ENCODE measurements at regions not wholly inside any gene's neighbourhood (a gene's known extent, or its start where the extent isn't known, plus 50 kb on each side); places are given as distances from the start of the nearest gene placed in this dataset.

DNA sequence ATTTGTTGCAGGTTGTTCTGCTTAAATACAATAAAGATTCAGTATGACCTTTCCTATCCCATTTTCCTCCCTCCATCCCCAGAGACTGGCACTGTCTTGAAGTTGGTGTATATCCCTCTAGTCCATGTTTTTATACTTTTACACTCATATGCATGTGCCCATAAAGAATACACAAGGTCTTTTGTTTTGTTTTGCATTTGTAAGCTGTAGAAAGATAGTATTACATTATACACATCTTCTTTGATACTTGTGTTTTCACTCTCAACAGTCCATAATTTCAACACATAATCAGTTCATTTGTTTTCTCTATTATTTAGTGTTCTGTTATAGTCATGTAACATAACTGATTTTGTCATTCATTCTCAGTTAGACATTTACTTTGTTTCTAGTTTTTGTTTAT lies 88.7 kb upstream of the AADACL2 start:
- no peak overlapping the region for H3K4me2 ChIP-seq (ENCODE audit: low read length)
- no peak for TF ChIP-seq YY1 (IDR thresholded peaks at IDR 0.05; ENCODE audit: extremely low read depth, insufficient replicate concordance, low read depth, low read length)
- TF ChIP-seq, protein P1, sequence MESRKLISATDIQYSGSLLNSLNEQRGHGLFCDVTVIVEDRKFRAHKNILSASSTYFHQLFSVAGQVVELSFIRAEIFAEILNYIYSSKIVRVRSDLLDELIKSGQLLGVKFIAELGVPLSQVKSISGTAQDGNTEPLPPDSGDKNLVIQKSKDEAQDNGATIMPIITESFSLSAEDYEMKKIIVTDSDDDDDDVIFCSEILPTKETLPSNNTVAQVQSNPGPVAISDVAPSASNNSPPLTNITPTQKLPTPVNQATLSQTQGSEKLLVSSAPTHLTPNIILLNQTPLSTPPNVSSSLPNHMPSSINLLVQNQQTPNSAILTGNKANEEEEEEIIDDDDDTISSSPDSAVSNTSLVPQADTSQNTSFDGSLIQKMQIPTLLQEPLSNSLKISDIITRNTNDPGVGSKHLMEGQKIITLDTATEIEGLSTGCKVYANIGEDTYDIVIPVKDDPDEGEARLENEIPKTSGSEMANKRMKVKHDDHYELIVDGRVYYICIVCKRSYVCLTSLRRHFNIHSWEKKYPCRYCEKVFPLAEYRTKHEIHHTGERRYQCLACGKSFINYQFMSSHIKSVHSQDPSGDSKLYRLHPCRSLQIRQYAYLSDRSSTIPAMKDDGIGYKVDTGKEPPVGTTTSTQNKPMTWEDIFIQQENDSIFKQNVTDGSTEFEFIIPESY (IDR thresholded peaks at IDR 0.05; ENCODE audit: extremely low read depth, insufficient replicate concordance, low read length): no peak
- H3K36me3 ChIP-seq (ENCODE audit: control insufficient read depth in 1 of 2, insufficient read depth in 2 of 2, low read length in 2 of 2): no peaks in the 10 kb centered on the region
- H3K9ac ChIP-seq (ENCODE audit: low read length): no peak overlapping the region
- H2AFZ ChIP-seq (ENCODE audit: low read depth, low read length, poor library complexity, severe bottlenecking): no peak overlapping the region
- no peaks in the 10 kb centered on the region for H4K20me1 ChIP-seq (ENCODE audit: insufficient read depth)
- H3K4me3 ChIP-seq (replicated peaks in 1 of 2; ENCODE audit: low read depth in 1 of 2, low read length in 2 of 2): no peak overlapping the region
- no peaks in the 10 kb centered on the region for H3K9me2 ChIP-seq (ENCODE audit: insufficient read depth)
- intact Hi-C loops (cut with micrococcal nuclease): no loop called here
- ATAC-seq: no peak
- ChIA-PET POLR2A (no interaction called here), RAD21 (ENCODE audit: low non-redundant PET in 1 of 2, low total read pairs in 2 of 2, uncharacterized antibody in 2 of 2, unreplicated experiment in 2 of 2) (no interaction called here), CTCF (no interaction called here)
- DNase-seq (ENCODE audit: low read depth, low spot score): no peak
- H3K4me1 ChIP-seq (ENCODE audit: control insufficient read depth in 1 of 2, insufficient read depth in 2 of 2, low read length in 2 of 2): no peaks in the 10 kb centered on the region
- BruUV-seq (replicated peaks): no TSS peak
- no peaks in the 10 kb centered on the region for H3K79me2 ChIP-seq (ENCODE audit: insufficient read depth, low read length)
- H3K27me3 ChIP-seq (ENCODE audit: insufficient read depth, low read length): no peaks in the 10 kb centered on the region
- no peak overlapping the region for H3K27ac ChIP-seq (ENCODE audit: low read depth, low read length)
- no peaks in the 10 kb centered on the region for H3K9me3 ChIP-seq (ENCODE audit: control insufficient read depth in 1 of 2, insufficient read depth in 1 of 2, low read depth in 1 of 2, low read length in 2 of 2)

GRCh38 chr3:151644020-151644620 lies 89.6 kb upstream of the AADACL2 start:
- H3K9me2 ChIP-seq (ENCODE audit: insufficient read depth): no peaks in the 10 kb centered on the region
- RAD21 ChIA-PET (ENCODE audit: low non-redundant PET in 1 of 2, low total read pairs in 2 of 2, uncharacterized antibody in 2 of 2, unreplicated experiment in 2 of 2): no interaction called here
- no peak overlapping the region for H3K9ac ChIP-seq (ENCODE audit: low read length)
- H3K4me1 ChIP-seq (ENCODE audit: control insufficient read depth in 1 of 2, insufficient read depth in 2 of 2, low read length in 2 of 2): no peaks in the 10 kb centered on the region
- H3K36me3 ChIP-seq (ENCODE audit: control insufficient read depth in 1 of 2, insufficient read depth in 2 of 2, low read length in 2 of 2): no peaks in the 10 kb centered on the region
- CTCF ChIA-PET: no interaction called here
- H3K9me3 ChIP-seq (ENCODE audit: control insufficient read depth in 1 of 2, insufficient read depth in 1 of 2, low read depth in 1 of 2, low read length in 2 of 2): no peaks in the 10 kb centered on the region
- H4K20me1 ChIP-seq (ENCODE audit: insufficient read depth): no peaks in the 10 kb centered on the region
- H3K4me2 ChIP-seq (ENCODE audit: low read length): no peak overlapping the region
- DNase-seq (ENCODE audit: low read depth, low spot score): no peak
- ATAC-seq: no peak
- H2AFZ ChIP-seq (ENCODE audit: low read depth, low read length, poor library complexity, severe bottlenecking): no peak overlapping the region
- intact Hi-C loops (cut with micrococcal nuclease): no loop called here
- POLR2A ChIA-PET: no interaction called here
- H3K27me3 ChIP-seq (ENCODE audit: insufficient read depth, low read length): no peaks in the 10 kb centered on the region
- no peak overlapping the region for H3K27ac ChIP-seq (ENCODE audit: low read depth, low read length)
- no TSS peak for BruUV-seq (replicated peaks)
- no peaks in the 10 kb centered on the region for H3K79me2 ChIP-seq (ENCODE audit: insufficient read depth, low read length)
- no peak overlapping the region for H3K4me3 ChIP-seq (replicated peaks in 1 of 2; ENCODE audit: low read depth in 1 of 2, low read length in 2 of 2)
- TF ChIP-seq YY1 (IDR thresholded peaks at IDR 0.05; ENCODE audit: extremely low read depth, insufficient replicate concordance, low read depth, low read length): no peak
- no peak for TF ChIP-seq SP1 (IDR thresholded peaks at IDR 0.05; ENCODE audit: low read depth)
- TF ChIP-seq POLR2AphosphoS5 (IDR thresholded peaks at IDR 0.05; ENCODE audit: low read depth, low read length): no peak
- no peak for TF ChIP-seq EZH2phosphoT487 (IDR thresholded peaks at IDR 0.05; ENCODE audit: borderline replicate concordance)
- no peak for TF ChIP-seq TCF7L2 (IDR thresholded peaks at IDR 0.05; ENCODE audit: borderline replicate concordance, extremely low read depth, insufficient read depth, insufficient read length)
- no peak for TF ChIP-seq REST (IDR thresholded peaks at IDR 0.05; ENCODE audit: low read depth)
- TF ChIP-seq FOSL1 (IDR thresholded peaks at IDR 0.05; ENCODE audit: low read depth): no peak
- TF ChIP-seq EGR1 (IDR thresholded peaks at IDR 0.05; ENCODE audit: low read depth): no peak
- TF ChIP-seq SRF (IDR thresholded peaks at IDR 0.05; ENCODE audit: low read depth): no peak
- TF ChIP-seq ELF1 (IDR thresholded peaks at IDR 0.05; ENCODE audit: borderline replicate concordance, low read depth): no peak
- TF ChIP-seq CTCF (IDR thresholded peaks at IDR 0.05 in 2 of 3, conservative IDR thresholded peaks at IDR 0.05 in 1 of 3; ENCODE audit: borderline replicate concordance in 1 of 3, insufficient read depth in 1 of 3, low read depth in 2 of 3, low read length in 2 of 3): no peak

Measured in HCT116 (cell line).